OCI-LY3 (cell line): ENCODE measurements at regions not wholly inside any gene's neighbourhood (a gene's known extent, or its start where the extent isn't known, plus 50 kb on each side); places are given as distances from the start of the nearest gene placed in this dataset.

Experiments used
- H2AFZ ChIP-seq: fragments of 200-600, 300-600 bp; shearing (Covaris generic); 2 replicates; pipeline ENCODE4 v1.6.0; 2014; ENCODE audit warnings: antibody characterized with exemption, low read depth, low read length
- H3K27ac ChIP-seq: fragments of 200-600, 300-600 bp; sonication (generic); 2 replicates; pipeline ENCODE4 v1.5.1; 2014; ENCODE audit warnings: mild to moderate bottlenecking, low read length, moderate library complexity, mixed read lengths
- H3K27me3 ChIP-seq: fragments of 200-600, 300-600 bp; sonication (generic); 2 replicates; pipeline ENCODE4 v1.6.1; 2014; ENCODE audit warnings: low read depth, low read length, mixed read lengths
- H3K36me3 ChIP-seq: fragments of 200-600, 300-600 bp; sonication (generic); replicated peaks from 2 replicates; pipeline ENCODE3; 2014; ENCODE audit warnings: low read depth, low read length, mixed read lengths
- H3K4me1 ChIP-seq: fragments of 300-600, 200-600 bp; sonication (generic); 2 replicates; pipeline ENCODE4 v1.6.1; 2014; ENCODE audit warnings: low read length, mixed read lengths
- H3K4me2 ChIP-seq: fragments of 200-600, 300-600 bp; sonication (generic); 2 replicates; pipeline ENCODE4 v1.6.1; 2014; ENCODE audit warnings: low read length, mixed read lengths
- H3K4me3 ChIP-seq: fragments of 300-600, 200-600 bp; sonication (generic); 2 replicates; pipeline ENCODE4 v1.5.1; 2014; ENCODE audit warnings: antibody characterized with exemption, mild to moderate bottlenecking, low read length, moderate library complexity
- H3K79me2 ChIP-seq: fragments of 300-600, 200-600 bp; shearing (Covaris generic); 2 replicates; pipeline ENCODE4 v1.6.1; 2014; ENCODE audit warnings: mild to moderate bottlenecking, low read length, mixed read lengths
- H3K9ac ChIP-seq: fragments of 300-600, 200-600 bp; shearing (Covaris generic); 2 replicates; pipeline ENCODE4 v1.6.0; 2014; ENCODE audit warnings: mild to moderate bottlenecking, low read length, moderate library complexity
- H3K9me3 ChIP-seq: fragments of 200-600, 300-600 bp; shearing (Covaris generic); 2 replicates; pipeline ENCODE4 v1.6.1; 2014; ENCODE audit warnings: low read length, mixed read lengths; ENCODE audit not compliant: insufficient read depth
- H4K20me1 ChIP-seq: fragments of 200-600, 300-600 bp; sonication (generic); 2 replicates; pipeline ENCODE4 v1.6.1; 2016; ENCODE audit warnings: low read length, mixed read lengths; ENCODE audit not compliant: insufficient read depth
- CTCF ChIP-seq: fragments of 200-600, 300-600 bp; sonication (generic); IDR thresholded peaks from 2 replicates; pipeline ENCODE4 v1.5.1; 2014; ENCODE audit warnings: antibody characterized with exemption, low read length, low read depth
- EZH2phosphoT487 ChIP-seq: fragments of 200-600 bp; shearing (Covaris generic); IDR thresholded peaks from 2 replicates; pipeline ENCODE4 v1.6.1; 2018; ENCODE audit warnings: antibody characterized with exemption, mixed run types, low read depth

GRCh38 chr3:18112674-18113375 lies 312.3 kb downstream of the SATB1 start:
- Histone ChIP-seq H3K27ac (no peak overlapping the region), H3K4me2 (no peak overlapping the region), H4K20me1 (no peaks in the 10 kb centered on the region), H3K4me3 (no peak overlapping the region), H3K4me1 (peaks cover 5% of the 10 kb centered on the region; the same call in 1 of the 2 replicates), H3K79me2 (no peaks in the 10 kb centered on the region), H2AFZ (no peak overlapping the region), H3K9me3 (no peaks in the 10 kb centered on the region), H3K9ac (no peak overlapping the region), H3K27me3 (no peaks in the 10 kb centered on the region), H3K36me3 (no peaks in the 10 kb centered on the region)
- TF ChIP-seq CTCF (no peak), EZH2phosphoT487 (no peak)

- Histone ChIP-seq H3K4me1 (peaks cover 5% of the 10 kb centered on the region; the same call in 1 of the 2 replicates), H3K27ac (no peak overlapping the region), H3K9ac (no peak overlapping the region), H3K36me3 (no peaks in the 10 kb centered on the region), H4K20me1 (no peaks in the 10 kb centered on the region), H3K4me2 (peak overlapping the region; percentile 68), H3K4me3 (peak overlapping the region; percentile 60), H3K79me2 (no peaks in the 10 kb centered on the region), H2AFZ (peak overlapping the region; percentile 79), H3K9me3 (no peaks in the 10 kb centered on the region), H3K27me3 (no peaks in the 10 kb centered on the region)
- TF ChIP-seq EZH2phosphoT487 (no peak), CTCF (no peak)
Measured at GRCh38 chr3:18111796-18112232, 313.3 kb downstream of the SATB1 start.

GRCh38 chr3:18103591-18103990 lies 321.5 kb downstream of the SATB1 start:
- H3K4me1 ChIP-seq = no peaks in the 10 kb centered on the region

More at GRCh38 chr3:18103591-18103990, 321.5 kb downstream of the SATB1 start:
- Histone ChIP-seq H3K4me3 (no peak overlapping the region), H3K36me3 (no peaks in the 10 kb centered on the region), H3K9me3 (no peaks in the 10 kb centered on the region), H4K20me1 (no peaks in the 10 kb centered on the region), H3K27me3 (0 out of 2 replicates have a peak, but pooled peaks cover 7% of the 10 kb centered on the region), H3K4me2 (no peak overlapping the region), H2AFZ (no peak overlapping the region), H3K9ac (no peak overlapping the region), H3K79me2 (no peaks in the 10 kb centered on the region), H3K27ac (no peak overlapping the region)
- TF ChIP-seq CTCF (no peak), EZH2phosphoT487 (no peak)
